Lower lobe of right lung (tissue), 2 donors: ENCODE measurements at regions not wholly inside any gene's neighbourhood (a gene's known extent, or its start where the extent isn't known, plus 50 kb on each side); places are given as distances from the start of the nearest gene placed in this dataset.

Experiments used
- ATAC-seq, 2 donors: fragments of 200-7000 bp; cut with Tn5 transposase; one replicate each; pipeline ENCODE4 v1.9.1; 2020 to 2022; ENCODE audit warnings: mild to moderate bottlenecking in 2 of 2, moderate library complexity in 2 of 2
- DNase-seq: peaks from one replicate; pipeline ENCODE4 v3.0.0-alpha.2; 2020
- H3K27ac ChIP-seq: fragments of 200-600 bp; one replicate; pipeline ENCODE4 v1.8.0; 2022
- H3K27me3 ChIP-seq: fragments of 200-600 bp; one replicate; pipeline ENCODE4 v1.8.0; 2022; ENCODE audit warnings: low read depth
- H3K36me3 ChIP-seq: fragments of 200-600 bp; one replicate; pipeline ENCODE4 v1.8.0; 2022; ENCODE audit warnings: mild to moderate bottlenecking
- H3K4me1 ChIP-seq: fragments of 200-600 bp; one replicate; pipeline ENCODE4 v1.8.0; 2022
- H3K4me3 ChIP-seq: fragments of 200-600 bp; one replicate; pipeline ENCODE4 v1.8.0; 2022; ENCODE audit warnings: mild to moderate bottlenecking
- H3K9me3 ChIP-seq: fragments of 200-600 bp; one replicate; pipeline ENCODE4 v1.8.0; 2022
- intact Hi-C: fragments of 100-400 bp; cut with DNase I; formaldehyde crosslinking; loops from one replicate; pipeline ENCODE4 v1.11.0; 2022
- TF ChIP-seq, protein P1 (sequence below): fragments of 200-600 bp; IDR thresholded peaks from one replicate; pipeline ENCODE4 v1.8.0; 2022; ENCODE audit warnings: antibody characterized with exemption, mild to moderate bottlenecking
- donor health status: DM: no; HTN: yes; CAD: no; lungs with severe emphysema.

DNA sequence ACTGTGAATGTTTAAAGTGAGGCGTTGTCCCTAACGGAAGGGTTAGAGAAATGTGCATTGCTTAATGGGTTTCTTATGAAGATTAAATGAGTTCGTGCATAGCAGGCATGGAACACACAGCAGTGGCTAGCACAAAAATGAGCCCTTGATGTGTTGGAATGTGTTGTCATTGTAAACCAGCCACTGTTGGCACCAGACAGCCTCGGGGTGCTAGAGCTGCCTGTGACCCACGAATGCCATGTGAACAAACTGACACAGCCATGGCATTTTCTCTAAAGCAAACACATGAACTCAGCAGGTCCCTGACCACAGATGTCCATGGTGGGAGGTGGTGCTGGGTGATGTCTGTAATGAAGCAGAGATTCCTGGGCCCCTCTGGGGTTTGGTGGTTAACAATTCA is 111.1 kb upstream of the DPP6 start:
- Histone ChIP-seq H3K9me3 (no peaks in the 10 kb centered on the region), H3K36me3 (no peaks in the 10 kb centered on the region), H3K4me1 (no peaks in the 10 kb centered on the region), H3K4me3 (no peak overlapping the region), H3K27me3 (no peaks in the 10 kb centered on the region), H3K27ac (no peak overlapping the region)
- ATAC-seq = no peak
- TF ChIP-seq, protein P1, sequence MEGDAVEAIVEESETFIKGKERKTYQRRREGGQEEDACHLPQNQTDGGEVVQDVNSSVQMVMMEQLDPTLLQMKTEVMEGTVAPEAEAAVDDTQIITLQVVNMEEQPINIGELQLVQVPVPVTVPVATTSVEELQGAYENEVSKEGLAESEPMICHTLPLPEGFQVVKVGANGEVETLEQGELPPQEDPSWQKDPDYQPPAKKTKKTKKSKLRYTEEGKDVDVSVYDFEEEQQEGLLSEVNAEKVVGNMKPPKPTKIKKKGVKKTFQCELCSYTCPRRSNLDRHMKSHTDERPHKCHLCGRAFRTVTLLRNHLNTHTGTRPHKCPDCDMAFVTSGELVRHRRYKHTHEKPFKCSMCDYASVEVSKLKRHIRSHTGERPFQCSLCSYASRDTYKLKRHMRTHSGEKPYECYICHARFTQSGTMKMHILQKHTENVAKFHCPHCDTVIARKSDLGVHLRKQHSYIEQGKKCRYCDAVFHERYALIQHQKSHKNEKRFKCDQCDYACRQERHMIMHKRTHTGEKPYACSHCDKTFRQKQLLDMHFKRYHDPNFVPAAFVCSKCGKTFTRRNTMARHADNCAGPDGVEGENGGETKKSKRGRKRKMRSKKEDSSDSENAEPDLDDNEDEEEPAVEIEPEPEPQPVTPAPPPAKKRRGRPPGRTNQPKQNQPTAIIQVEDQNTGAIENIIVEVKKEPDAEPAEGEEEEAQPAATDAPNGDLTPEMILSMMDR = no peak
- DNase-seq = no peak
- intact Hi-C loops = no loop called here

DNA sequence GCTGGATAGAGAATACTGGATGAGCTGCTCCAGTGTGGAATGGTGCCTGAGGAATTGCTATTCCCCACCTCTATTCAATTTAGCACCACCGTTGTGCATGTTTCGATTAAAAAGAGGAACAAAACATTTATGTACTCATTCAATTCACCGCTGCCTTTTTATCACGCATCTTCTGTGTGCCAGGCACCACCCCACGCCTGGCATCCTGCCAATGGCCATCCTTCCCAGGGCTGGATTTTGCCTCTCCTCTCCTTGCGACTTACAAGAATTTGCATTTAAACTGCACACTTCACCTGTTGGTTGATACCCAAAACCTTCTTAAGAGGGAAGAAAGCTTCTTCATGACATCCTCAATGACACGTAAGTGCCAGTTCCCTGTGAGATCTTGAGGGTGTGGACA is 110.2 kb upstream of the DPP6 start:
- Histone ChIP-seq H3K27ac (no peak overlapping the region), H3K4me1 (no peaks in the 10 kb centered on the region), H3K36me3 (no peaks in the 10 kb centered on the region), H3K27me3 (no peaks in the 10 kb centered on the region), H3K9me3 (no peaks in the 10 kb centered on the region), H3K4me3 (no peak overlapping the region)
- TF ChIP-seq, protein P1 = no peak
- ATAC-seq (no peak), DNase-seq (no peak)
- intact Hi-C loops = no loop called here

DNA sequence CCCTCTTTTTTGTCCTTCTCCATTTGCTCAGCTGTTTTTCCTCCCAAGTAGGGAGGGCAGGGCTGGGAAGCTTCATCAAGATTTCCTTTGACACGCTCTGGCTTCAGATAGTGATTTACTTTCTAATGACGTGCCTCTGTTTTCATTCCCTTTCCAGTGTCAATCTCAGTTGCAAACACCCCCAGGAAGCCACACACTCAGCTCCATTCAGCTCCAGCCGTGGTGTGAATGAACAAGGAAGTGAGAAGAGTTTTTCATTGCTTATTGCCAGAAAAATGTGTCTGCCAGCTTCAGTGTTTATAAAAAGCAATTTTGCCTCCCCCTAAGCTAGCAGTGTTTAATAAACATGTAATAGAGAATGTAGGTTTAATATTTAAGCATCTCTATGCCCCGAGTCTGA is 108.7 kb upstream of the DPP6 start:
- no peaks in the 10 kb centered on the region for H3K4me1 ChIP-seq
- TF ChIP-seq, protein P1 = no peak
- no peak overlapping the region for H3K27ac ChIP-seq
- intact Hi-C loops = no loop called here
- no peaks in the 10 kb centered on the region for H3K27me3 ChIP-seq
- DNase-seq (no peak), ATAC-seq (no peak)
- H3K4me3 ChIP-seq = no peak overlapping the region
- no peaks in the 10 kb centered on the region for H3K36me3 ChIP-seq
- no peaks in the 10 kb centered on the region for H3K9me3 ChIP-seq

DNA sequence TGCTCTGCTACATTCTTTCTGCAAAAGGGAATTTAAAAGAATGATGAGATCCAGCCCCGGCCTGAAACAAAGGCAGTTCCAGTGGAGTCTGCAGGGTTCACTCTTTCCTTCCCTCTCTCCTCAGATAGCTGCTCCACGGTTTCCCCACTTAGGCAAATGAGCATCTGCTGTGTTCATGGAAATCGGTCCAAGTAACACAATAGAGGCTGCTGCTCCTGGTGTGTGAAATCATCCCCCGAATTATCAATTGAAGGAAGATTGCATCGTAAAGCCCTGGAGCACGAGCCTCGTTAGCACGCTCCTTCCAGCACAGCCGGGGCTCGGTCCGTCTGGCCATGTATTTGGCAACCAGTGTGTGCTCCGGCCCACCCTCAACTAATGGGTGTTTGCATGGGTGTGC is 108.3 kb upstream of the DPP6 start:
- DNase-seq = no peak
- TF ChIP-seq, protein P1 = no peak
- intact Hi-C loops = no loop called here
- no peaks in the 10 kb centered on the region for H3K4me1 ChIP-seq
- H3K27me3 ChIP-seq = no peaks in the 10 kb centered on the region
- H3K27ac ChIP-seq = no peak overlapping the region
- H3K9me3 ChIP-seq = no peaks in the 10 kb centered on the region
- H3K36me3 ChIP-seq = no peaks in the 10 kb centered on the region
- no peak overlapping the region for H3K4me3 ChIP-seq
- no peak for ATAC-seq

DNA sequence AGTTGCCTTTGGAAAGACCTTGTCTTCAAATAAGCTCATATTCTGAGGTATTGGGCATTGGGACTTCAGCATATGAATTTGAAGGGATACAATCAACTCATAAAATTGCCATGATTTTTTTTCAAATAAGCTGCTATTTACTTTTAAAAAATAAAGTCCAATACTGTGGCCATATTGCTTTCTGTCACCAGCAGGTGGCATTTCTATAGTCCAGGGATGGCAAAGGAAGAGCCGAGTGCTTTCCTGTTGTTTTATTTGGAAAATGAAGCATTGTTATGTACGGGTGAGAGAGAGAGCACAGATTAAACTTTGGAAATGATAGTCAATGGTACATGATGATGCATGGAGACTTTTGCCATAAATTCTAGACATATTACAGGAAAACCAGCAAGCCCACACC is 104.1 kb upstream of the DPP6 start:
- Histone ChIP-seq H3K9me3 (no peaks in the 10 kb centered on the region), H3K4me3 (no peak overlapping the region), H3K27ac (no peak overlapping the region), H3K27me3 (no peaks in the 10 kb centered on the region), H3K36me3 (no peaks in the 10 kb centered on the region), H3K4me1 (no peaks in the 10 kb centered on the region)
- intact Hi-C loops = no loop called here
- DNase-seq (no peak), ATAC-seq (no peak)
- TF ChIP-seq, protein P1 = no peak

DNA sequence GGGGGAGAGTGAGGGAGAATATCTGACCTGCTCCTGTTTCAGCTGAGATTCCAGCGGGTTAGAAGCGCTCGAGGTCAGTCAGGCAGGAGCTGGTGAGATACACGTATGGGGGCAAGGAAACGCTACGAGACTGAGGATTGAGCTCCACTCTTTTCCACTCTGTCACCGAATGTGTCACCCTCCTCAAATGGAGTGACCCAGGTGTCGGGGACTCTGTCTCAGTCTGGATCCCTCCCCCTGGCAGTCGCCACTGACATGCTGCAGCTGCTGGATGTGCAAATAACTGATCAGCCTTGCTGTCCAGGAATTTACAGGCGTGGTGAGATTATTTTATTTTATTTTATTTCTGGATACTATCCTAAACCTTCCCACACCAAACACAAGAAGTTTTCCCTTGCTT is 100.9 kb upstream of the DPP6 start:
- TF ChIP-seq, protein P1 = no peak
- Histone ChIP-seq H3K36me3 (no peaks in the 10 kb centered on the region), H3K4me1 (no peaks in the 10 kb centered on the region), H3K27ac (no peak overlapping the region), H3K27me3 (no peaks in the 10 kb centered on the region), H3K4me3 (no peak overlapping the region), H3K9me3 (no peaks in the 10 kb centered on the region)
- intact Hi-C loops = no loop called here
- ATAC-seq = no peak
- DNase-seq = no peak
